Activated naive CD8-positive, alpha-beta T cell treated with anti-CD3 and anti-CD28 coated beads, Interleukin-2, amount 50 U/mL, for 24 hours (primary cell): ENCODE measurements at regions not wholly inside any gene's neighbourhood (a gene's known extent, or its start where the extent isn't known, plus 50 kb on each side); places are given as distances from the start of the nearest gene placed in this dataset.
A peak's percentile ranks its signal among the peaks of the same experiment; 100 is the strongest.

Experiments used
- ATAC-seq: fragments of 150-1000 bp; cut with Tn5 transposase; one replicate; pipeline ENCODE4 v1.10.0; 2021
- DNase-seq: peaks from one replicate; pipeline ENCODE4 v3.0.0; 2021
- H3K27ac Mint-ChIP-seq: one replicate; pipeline ENCODE4 v1.8.0; 2021; ENCODE audit warnings: mild to moderate bottlenecking, mixed read lengths
- H3K27me3 Mint-ChIP-seq: one replicate; pipeline ENCODE4 v1.8.0; 2021; ENCODE audit warnings: mixed read lengths
- H3K36me3 Mint-ChIP-seq: one replicate; pipeline ENCODE4 v1.8.0; 2021; ENCODE audit warnings: low read depth, mixed read lengths
- H3K4me1 Mint-ChIP-seq: one replicate; pipeline ENCODE4 v1.8.0; 2021; ENCODE audit warnings: mixed read lengths
- H3K4me3 Mint-ChIP-seq: one replicate; pipeline ENCODE4 v1.8.0; 2021; ENCODE audit warnings: mild to moderate bottlenecking, moderate library complexity, mixed read lengths
- H3K9me3 Mint-ChIP-seq: one replicate; pipeline ENCODE4 v1.8.0; 2021; ENCODE audit warnings: mixed read lengths

- Mint-ChIP-seq H3K27me3 (peaks cover 10% of the 10 kb centered on the region), H3K36me3 (no peaks in the 10 kb centered on the region), H3K27ac (no peak overlapping the region), H3K4me1 (no peaks in the 10 kb centered on the region), H3K9me3 (no peaks in the 10 kb centered on the region), H3K4me3 (no peak overlapping the region)
- ATAC-seq, result no peak
- DNase-seq, result no peak
Measured at GRCh38 chr13:97570442-97570841, 136.5 kb downstream of the RAP2A start.

GRCh38 chr13:97573011-97573410, 139.0 kb downstream of the RAP2A start:
- DNase-seq, result no peak
- H3K9me3 Mint-ChIP-seq, result no peaks in the 10 kb centered on the region

GRCh38 chr13:97574926-97575325, 141.0 kb downstream of the RAP2A start:
- Mint-ChIP-seq H3K36me3 (no peaks in the 10 kb centered on the region), H3K27ac (no peak overlapping the region), H3K4me3 (no peak overlapping the region), H3K27me3 (peaks cover 3% of the 10 kb centered on the region), H3K9me3 (no peaks in the 10 kb centered on the region), H3K4me1 (no peaks in the 10 kb centered on the region)
- ATAC-seq (no peak), DNase-seq (peak; percentile 8)

More at GRCh38 chr13:97573011-97573410, 139.0 kb downstream of the RAP2A start:
- H3K36me3 Mint-ChIP-seq, result no peaks in the 10 kb centered on the region
- no peak overlapping the region for H3K27ac Mint-ChIP-seq
- H3K4me1 Mint-ChIP-seq, result no peaks in the 10 kb centered on the region
- H3K27me3 Mint-ChIP-seq, result peaks cover 9% of the 10 kb centered on the region
- H3K4me3 Mint-ChIP-seq, result no peak overlapping the region
- no peak for ATAC-seq

- H3K36me3 Mint-ChIP-seq, result no peaks in the 10 kb centered on the region
- H3K27me3 Mint-ChIP-seq, result peaks cover 3% of the 10 kb centered on the region
- H3K4me3 Mint-ChIP-seq, result no peak overlapping the region
- DNase-seq (no peak), ATAC-seq (no peak)
- no peak overlapping the region for H3K27ac Mint-ChIP-seq
- H3K4me1 Mint-ChIP-seq, result no peaks in the 10 kb centered on the region
- no peaks in the 10 kb centered on the region for H3K9me3 Mint-ChIP-seq
Measured at GRCh38 chr13:97577026-97577425, 143.1 kb downstream of the RAP2A start.

GRCh38 chr13:97582170-97582569, 148.2 kb downstream of the RAP2A start:
- Mint-ChIP-seq H3K27ac (no peak overlapping the region), H3K4me1 (no peaks in the 10 kb centered on the region), H3K4me3 (no peak overlapping the region), H3K9me3 (no peaks in the 10 kb centered on the region), H3K36me3 (no peaks in the 10 kb centered on the region), H3K27me3 (peaks cover 8% of the 10 kb centered on the region)
- DNase-seq (no peak), ATAC-seq (no peak)

GRCh38 chr13:97583907-97584497, 150.0 kb downstream of the RAP2A start:
- no peak overlapping the region for H3K4me3 Mint-ChIP-seq
- H3K9me3 Mint-ChIP-seq, result no peaks in the 10 kb centered on the region
- ATAC-seq (no peak), DNase-seq (no peak)
- no peaks in the 10 kb centered on the region for H3K36me3 Mint-ChIP-seq
- H3K27me3 Mint-ChIP-seq, result peaks cover 10% of the 10 kb centered on the region
- H3K27ac Mint-ChIP-seq, result no peak overlapping the region
- H3K4me1 Mint-ChIP-seq, result no peaks in the 10 kb centered on the region

- Mint-ChIP-seq H3K4me3 (no peak overlapping the region), H3K9me3 (no peaks in the 10 kb centered on the region), H3K4me1 (no peaks in the 10 kb centered on the region), H3K27ac (no peak overlapping the region), H3K36me3 (no peaks in the 10 kb centered on the region), H3K27me3 (peaks cover 10% of the 10 kb centered on the region)
- DNase-seq (no peak), ATAC-seq (no peak)
Measured at GRCh38 chr13:97586941-97587340, 153.0 kb downstream of the RAP2A start.

- H3K4me3 Mint-ChIP-seq, result no peak overlapping the region
- H3K9me3 Mint-ChIP-seq, result no peaks in the 10 kb centered on the region
- peaks cover 12% of the 10 kb centered on the region for H3K27me3 Mint-ChIP-seq
- H3K27ac Mint-ChIP-seq, result no peak overlapping the region
- H3K4me1 Mint-ChIP-seq, result no peaks in the 10 kb centered on the region
- no peak for ATAC-seq
- DNase-seq, result no peak
- H3K36me3 Mint-ChIP-seq, result no peaks in the 10 kb centered on the region
Measured at GRCh38 chr13:97588993-97589392, 155.0 kb downstream of the RAP2A start.

GRCh38 chr13:97600458-97601075, 166.6 kb downstream of the RAP2A start:
- H3K27ac Mint-ChIP-seq, result no peak overlapping the region
- H3K4me3 Mint-ChIP-seq, result no peak overlapping the region
- no peaks in the 10 kb centered on the region for H3K36me3 Mint-ChIP-seq
- H3K9me3 Mint-ChIP-seq, result no peaks in the 10 kb centered on the region
- no peaks in the 10 kb centered on the region for H3K4me1 Mint-ChIP-seq
- DNase-seq, result no peak
- no peak for ATAC-seq
- H3K27me3 Mint-ChIP-seq, result peaks cover 5% of the 10 kb centered on the region

- Mint-ChIP-seq H3K4me1 (no peaks in the 10 kb centered on the region), H3K9me3 (no peaks in the 10 kb centered on the region), H3K36me3 (no peaks in the 10 kb centered on the region), H3K27me3 (peaks cover 6% of the 10 kb centered on the region), H3K4me3 (no peak overlapping the region), H3K27ac (no peak overlapping the region)
- no peak for ATAC-seq
- DNase-seq, result no peak
Measured at GRCh38 chr13:97615266-97615665, 181.3 kb downstream of the RAP2A start.

GRCh38 chr13:97616385-97616784, 182.4 kb downstream of the RAP2A start:
- H3K27me3 Mint-ChIP-seq, result peaks cover 6% of the 10 kb centered on the region
- ATAC-seq (no peak), DNase-seq (no peak)
- no peaks in the 10 kb centered on the region for H3K9me3 Mint-ChIP-seq
- H3K4me3 Mint-ChIP-seq, result no peak overlapping the region
- H3K4me1 Mint-ChIP-seq, result no peaks in the 10 kb centered on the region
- no peaks in the 10 kb centered on the region for H3K36me3 Mint-ChIP-seq
- H3K27ac Mint-ChIP-seq, result no peak overlapping the region

GRCh38 chr13:97621025-97621424, 187.1 kb downstream of the RAP2A start:
- Mint-ChIP-seq H3K27ac (no peak overlapping the region), H3K27me3 (peaks cover 6% of the 10 kb centered on the region), H3K4me3 (no peak overlapping the region), H3K4me1 (no peaks in the 10 kb centered on the region), H3K36me3 (no peaks in the 10 kb centered on the region), H3K9me3 (no peaks in the 10 kb centered on the region)
- no peak for DNase-seq
- no peak for ATAC-seq

- DNase-seq (no peak), ATAC-seq (no peak)
- Mint-ChIP-seq H3K4me1 (no peaks in the 10 kb centered on the region), H3K27me3 (peaks cover 6% of the 10 kb centered on the region), H3K9me3 (no peaks in the 10 kb centered on the region), H3K36me3 (no peaks in the 10 kb centered on the region), H3K27ac (no peak overlapping the region), H3K4me3 (no peak overlapping the region)
Measured at GRCh38 chr13:97621631-97622030, 187.7 kb downstream of the RAP2A start.

GRCh38 chr13:97627566-97627965, 193.6 kb downstream of the RAP2A start:
- H3K27me3 Mint-ChIP-seq, result peaks cover 3% of the 10 kb centered on the region
- H3K4me1 Mint-ChIP-seq, result no peaks in the 10 kb centered on the region
- H3K4me3 Mint-ChIP-seq, result no peak overlapping the region
- H3K27ac Mint-ChIP-seq, result no peak overlapping the region
- ATAC-seq (no peak), DNase-seq (no peak)
- H3K9me3 Mint-ChIP-seq, result no peaks in the 10 kb centered on the region
- no peaks in the 10 kb centered on the region for H3K36me3 Mint-ChIP-seq

GRCh38 chr13:97629601-97630272, 195.8 kb downstream of the RAP2A start:
- peaks cover 3% of the 10 kb centered on the region for H3K27me3 Mint-ChIP-seq
- H3K36me3 Mint-ChIP-seq, result no peaks in the 10 kb centered on the region
- H3K4me3 Mint-ChIP-seq, result no peak overlapping the region
- H3K4me1 Mint-ChIP-seq, result no peaks in the 10 kb centered on the region
- DNase-seq (no peak), ATAC-seq (no peak)
- no peak overlapping the region for H3K27ac Mint-ChIP-seq
- no peaks in the 10 kb centered on the region for H3K9me3 Mint-ChIP-seq
